Astrocyte (in vitro differentiated cells and primary cell): ENCODE measurements at regions not wholly inside any gene's neighbourhood (a gene's known extent, or its start where the extent isn't known, plus 50 kb on each side); places are given as distances from the start of the nearest gene placed in this dataset.

Experiments used
- DNase-seq: peaks from one replicate; pipeline ENCODE4 v3.0.0-alpha.2; 2010; ENCODE audit warnings: low read depth
- FAIRE-seq: peaks from 2 replicates; lab custom pipeline; 2011; peaks lifted over from hg19 to GRCh38; lab: Jason Lieb, UNC
- H2AFZ ChIP-seq: 2 replicates; pipeline ENCODE4 v1.6.0; 2012; ENCODE audit warnings: low read depth, low read length, inconsistent platforms
- H3K27ac ChIP-seq: 2 replicates; pipeline ENCODE4 v1.5.1; 2011; ENCODE audit warnings: low read depth, low read length, inconsistent platforms
- H3K27me3 ChIP-seq: 2 replicates; pipeline ENCODE4 v1.6.0; 2011; ENCODE audit warnings: low read length, inconsistent platforms; ENCODE audit not compliant: insufficient read depth
- H3K36me3 ChIP-seq: 2 replicates; pipeline ENCODE4 v1.5.1; 2011; ENCODE audit warnings: low read length, inconsistent platforms; ENCODE audit not compliant: insufficient read depth
- H3K4me1 ChIP-seq: 2 replicates; pipeline ENCODE4 v1.5.1; 2011; ENCODE audit warnings: low read length, inconsistent platforms; ENCODE audit not compliant: insufficient read depth
- H3K4me2 ChIP-seq: 2 replicates; pipeline ENCODE4 v1.6.0; 2012; ENCODE audit warnings: low read length, inconsistent platforms
- H3K4me3 ChIP-seq: 2 replicates; pipeline ENCODE4 v1.5.1; 2011; ENCODE audit warnings: low read depth, mild to moderate bottlenecking, low read length, inconsistent platforms; ENCODE audit not compliant: insufficient read depth
- H3K79me2 ChIP-seq: 2 replicates; pipeline ENCODE4 v1.6.0; 2012; ENCODE audit warnings: mild to moderate bottlenecking, low read length, inconsistent platforms; ENCODE audit not compliant: insufficient read depth
- H3K9ac ChIP-seq: 2 replicates; pipeline ENCODE4 v1.6.0; 2012; ENCODE audit warnings: mild to moderate bottlenecking, low read length, inconsistent platforms
- H3K9me3 ChIP-seq: 2 replicates; pipeline ENCODE4 v1.5.1; 2012; ENCODE audit warnings: low read depth, mild to moderate bottlenecking, low read length, inconsistent platforms; ENCODE audit not compliant: insufficient read depth
- H4K20me1 ChIP-seq: 2 replicates; pipeline ENCODE4 v1.6.0; 2012; ENCODE audit warnings: low read length, inconsistent platforms; ENCODE audit not compliant: insufficient read depth
- H3K27ac Mint-ChIP-seq: one replicate; pipeline ENCODE4 v1.8.0; 2021; ENCODE audit warnings: mild to moderate bottlenecking, mixed read lengths; ENCODE audit not compliant: unreplicated experiment
- H3K27me3 Mint-ChIP-seq: one replicate; pipeline ENCODE4 v1.8.0; 2021; ENCODE audit warnings: low read depth, mixed read lengths; ENCODE audit not compliant: unreplicated experiment
- H3K36me3 Mint-ChIP-seq: one replicate; pipeline ENCODE4 v1.8.0; 2021; ENCODE audit warnings: low read depth, mixed read lengths; ENCODE audit not compliant: unreplicated experiment
- H3K4me1 Mint-ChIP-seq: one replicate; pipeline ENCODE4 v1.8.0; 2021; ENCODE audit warnings: low read depth, mixed read lengths; ENCODE audit not compliant: unreplicated experiment
- H3K4me3 Mint-ChIP-seq: one replicate; pipeline ENCODE4 v1.8.0; 2021; ENCODE audit warnings: mild to moderate bottlenecking, moderate library complexity, mixed read lengths; ENCODE audit not compliant: unreplicated experiment
- H3K9me3 Mint-ChIP-seq: one replicate; pipeline ENCODE4 v1.8.0; 2021; ENCODE audit warnings: mild to moderate bottlenecking, mixed read lengths; ENCODE audit not compliant: unreplicated experiment
- CTCF ChIP-seq: IDR thresholded peaks from 2 replicates; pipeline ENCODE4 v1.5.1; 2011; ENCODE audit warnings: low read depth, mild to moderate bottlenecking, inconsistent platforms, low read length, moderate library complexity; ENCODE audit not compliant: insufficient read depth
- EZH2 ChIP-seq: IDR thresholded peaks from 2 replicates; pipeline ENCODE4 v1.6.1; 2012; ENCODE audit warnings: mild to moderate bottlenecking, low read length, inconsistent platforms; ENCODE audit not compliant: insufficient read depth

GRCh38 chr9:3036333-3036700 is 192.4 kb upstream of the PUM3 start:
- Mint-ChIP-seq H3K9me3 (no peaks in the 10 kb centered on the region), H3K27me3 (no peaks in the 10 kb centered on the region), H3K27ac (no peak overlapping the region), H3K4me3 (no peak overlapping the region), H3K36me3 (no peaks in the 10 kb centered on the region), H3K4me1 (no peaks in the 10 kb centered on the region)
- H3K4me2 ChIP-seq = no peak overlapping the region
- no peaks in the 10 kb centered on the region for H3K79me2 ChIP-seq
- H3K27ac ChIP-seq = no peak overlapping the region
- no peak overlapping the region for H2AFZ ChIP-seq
- no peak overlapping the region for H3K4me3 ChIP-seq
- H3K9me3 ChIP-seq = no peaks in the 10 kb centered on the region
- no peaks in the 10 kb centered on the region for H3K27me3 ChIP-seq
- no peak overlapping the region for H3K9ac ChIP-seq
- H4K20me1 ChIP-seq = no peaks in the 10 kb centered on the region
- FAIRE-seq (no peak), DNase-seq (no peak)
- H3K4me1 ChIP-seq = no peaks in the 10 kb centered on the region
- TF ChIP-seq EZH2 (no peak), CTCF (no peak)
- H3K36me3 ChIP-seq = no peaks in the 10 kb centered on the region

GRCh38 chr9:3035579-3036332 is 191.9 kb upstream of the PUM3 start:
- FAIRE-seq (no peak), DNase-seq (no peak)
- Histone ChIP-seq H3K9ac (no peak overlapping the region), H3K4me2 (no peak overlapping the region), H3K27ac (no peak overlapping the region), H3K27me3 (no peaks in the 10 kb centered on the region), H3K4me3 (no peak overlapping the region), H2AFZ (no peak overlapping the region), H3K4me1 (no peaks in the 10 kb centered on the region), H4K20me1 (no peaks in the 10 kb centered on the region), H3K9me3 (no peaks in the 10 kb centered on the region), H3K36me3 (no peaks in the 10 kb centered on the region), H3K79me2 (no peaks in the 10 kb centered on the region)
- no peaks in the 10 kb centered on the region for H3K9me3 Mint-ChIP-seq
- H3K4me1 Mint-ChIP-seq = no peaks in the 10 kb centered on the region
- no peak overlapping the region for H3K27ac Mint-ChIP-seq
- H3K36me3 Mint-ChIP-seq = no peaks in the 10 kb centered on the region
- TF ChIP-seq EZH2 = no peak
- TF ChIP-seq CTCF = no peak
- H3K4me3 Mint-ChIP-seq = no peak overlapping the region
- H3K27me3 Mint-ChIP-seq = no peaks in the 10 kb centered on the region

- H2AFZ ChIP-seq = no peak overlapping the region
- no peaks in the 10 kb centered on the region for H3K4me1 ChIP-seq
- no peaks in the 10 kb centered on the region for H3K27me3 ChIP-seq
- DNase-seq = no peak
- no peaks in the 10 kb centered on the region for H4K20me1 ChIP-seq
- H3K27ac ChIP-seq = no peak overlapping the region
- no peak for FAIRE-seq
- H3K9me3 Mint-ChIP-seq = no peaks in the 10 kb centered on the region
- TF ChIP-seq EZH2 (no peak), CTCF (no peak)
- no peaks in the 10 kb centered on the region for H3K79me2 ChIP-seq
- no peaks in the 10 kb centered on the region for H3K36me3 ChIP-seq
- no peak overlapping the region for H3K4me2 ChIP-seq
- H3K9ac ChIP-seq = no peak overlapping the region
- H3K4me3 ChIP-seq = no peak overlapping the region
- peaks cover 1% of the 10 kb centered on the region for H3K4me1 Mint-ChIP-seq
- no peak overlapping the region for H3K27ac Mint-ChIP-seq
- no peaks in the 10 kb centered on the region for H3K36me3 Mint-ChIP-seq
- H3K4me3 Mint-ChIP-seq = no peak overlapping the region
- no peaks in the 10 kb centered on the region for H3K27me3 Mint-ChIP-seq
- no peaks in the 10 kb centered on the region for H3K9me3 ChIP-seq
Observed at GRCh38 chr9:3032898-3033297, 189.0 kb upstream of the PUM3 start.
